ENCODE measurements at regions not wholly inside any gene's neighbourhood (a gene's known extent, or its start where the extent isn't known, plus 50 kb on each side); places are given as distances from the start of the nearest gene placed in this dataset.

DNA sequence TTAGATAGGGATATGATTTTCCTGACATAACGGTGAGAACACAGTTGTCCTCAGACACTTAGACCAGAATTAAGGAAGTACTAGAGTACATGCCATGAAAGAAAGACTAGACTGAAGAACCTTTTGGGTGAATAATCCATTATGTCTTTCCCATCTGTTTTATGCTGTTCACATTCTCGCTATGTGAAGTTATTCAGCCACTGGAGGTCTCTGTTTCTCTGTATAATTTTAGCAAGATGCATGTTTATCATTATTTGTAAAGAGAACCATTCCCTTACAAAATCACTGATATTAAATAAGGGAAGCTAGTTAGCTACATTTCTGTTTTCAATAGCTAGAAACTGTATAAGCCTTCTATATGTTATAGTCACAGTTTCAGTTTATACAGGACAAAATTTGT lies 391.9 kb downstream of the CD109 start:
- TF ChIP-seq, protein P1, sequence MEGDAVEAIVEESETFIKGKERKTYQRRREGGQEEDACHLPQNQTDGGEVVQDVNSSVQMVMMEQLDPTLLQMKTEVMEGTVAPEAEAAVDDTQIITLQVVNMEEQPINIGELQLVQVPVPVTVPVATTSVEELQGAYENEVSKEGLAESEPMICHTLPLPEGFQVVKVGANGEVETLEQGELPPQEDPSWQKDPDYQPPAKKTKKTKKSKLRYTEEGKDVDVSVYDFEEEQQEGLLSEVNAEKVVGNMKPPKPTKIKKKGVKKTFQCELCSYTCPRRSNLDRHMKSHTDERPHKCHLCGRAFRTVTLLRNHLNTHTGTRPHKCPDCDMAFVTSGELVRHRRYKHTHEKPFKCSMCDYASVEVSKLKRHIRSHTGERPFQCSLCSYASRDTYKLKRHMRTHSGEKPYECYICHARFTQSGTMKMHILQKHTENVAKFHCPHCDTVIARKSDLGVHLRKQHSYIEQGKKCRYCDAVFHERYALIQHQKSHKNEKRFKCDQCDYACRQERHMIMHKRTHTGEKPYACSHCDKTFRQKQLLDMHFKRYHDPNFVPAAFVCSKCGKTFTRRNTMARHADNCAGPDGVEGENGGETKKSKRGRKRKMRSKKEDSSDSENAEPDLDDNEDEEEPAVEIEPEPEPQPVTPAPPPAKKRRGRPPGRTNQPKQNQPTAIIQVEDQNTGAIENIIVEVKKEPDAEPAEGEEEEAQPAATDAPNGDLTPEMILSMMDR (IDR thresholded peaks at IDR 0.05; ENCODE audit: insufficient read depth, low read depth, low read length), result peak; percentile 37
- DNase-seq (ENCODE audit: low read depth), result peak; percentile 55
- H3K4me3 ChIP-seq (ENCODE audit: low read depth, low read length), result no peak overlapping the region

DNA sequence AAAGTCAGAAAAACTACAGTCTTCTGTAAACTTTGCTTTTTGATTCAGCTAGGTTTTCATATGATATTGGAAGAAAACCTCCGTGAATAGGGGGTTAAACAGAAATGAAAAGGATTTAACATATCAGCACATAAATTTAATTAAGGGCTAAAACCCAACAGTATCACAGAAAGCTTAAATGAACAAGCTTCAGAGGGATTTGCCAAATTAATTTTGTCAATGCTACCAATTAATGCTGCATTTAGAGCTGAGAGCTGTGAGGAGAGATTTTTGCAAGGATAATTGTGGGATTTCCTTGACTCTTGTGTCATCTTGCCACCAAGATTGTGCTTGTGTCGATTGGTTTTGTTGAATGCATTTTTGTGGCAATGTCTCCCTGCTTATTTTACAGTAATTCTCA lies 379.9 kb downstream of the CD109 start:
- TF ChIP-seq, protein P1 (IDR thresholded peaks at IDR 0.05; ENCODE audit: insufficient read depth, low read depth, low read length), result no peak
- no peak overlapping the region for H3K4me3 ChIP-seq (ENCODE audit: low read depth, low read length)
- DNase-seq (ENCODE audit: low read depth), result no peak

DNA sequence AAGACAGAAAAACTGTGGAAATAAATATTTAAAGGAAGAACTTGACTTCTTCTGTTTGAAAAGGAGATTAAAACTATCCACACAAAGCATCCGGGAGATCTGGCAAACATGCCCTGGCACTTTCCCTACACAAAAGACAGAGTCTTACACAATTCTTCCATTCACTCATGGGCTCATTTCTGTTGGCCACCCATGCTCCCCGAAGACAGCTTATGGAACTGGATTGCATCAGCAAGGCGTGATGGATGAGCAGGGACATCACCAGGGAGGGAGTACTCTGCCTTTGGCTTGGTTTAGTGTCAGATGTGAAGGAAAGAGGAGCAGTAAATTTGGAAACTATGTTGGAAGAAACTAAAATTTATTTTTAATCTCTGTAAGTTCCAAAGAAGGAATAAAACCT lies 379.3 kb downstream of the CD109 start:
- TF ChIP-seq, protein P1 (IDR thresholded peaks at IDR 0.05; ENCODE audit: insufficient read depth, low read depth, low read length), result no peak
- DNase-seq (ENCODE audit: low read depth), result peak; percentile 43
- no peak overlapping the region for H3K4me3 ChIP-seq (ENCODE audit: low read depth, low read length)

DNA sequence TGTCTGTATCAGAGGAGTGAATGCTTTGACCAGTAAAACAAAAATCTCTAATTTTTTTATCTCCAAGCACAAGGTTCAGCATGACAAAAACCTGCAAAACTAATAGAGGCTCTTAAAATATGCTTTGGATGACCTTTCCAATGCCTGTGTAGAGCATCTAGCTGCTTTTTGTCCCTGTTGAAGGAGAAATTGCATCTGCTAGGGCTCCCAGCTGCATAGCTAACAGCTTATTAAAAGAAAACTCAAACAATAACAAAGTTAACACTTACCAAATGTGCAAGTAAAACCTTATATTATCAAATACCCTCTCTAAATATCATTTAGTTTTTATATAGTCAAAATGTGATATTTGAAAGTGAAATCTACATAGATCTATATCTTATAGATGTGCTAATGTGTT lies 378.6 kb downstream of the CD109 start:
- no peak overlapping the region for H3K4me3 ChIP-seq (ENCODE audit: low read depth, low read length)
- TF ChIP-seq, protein P1 (IDR thresholded peaks at IDR 0.05; ENCODE audit: insufficient read depth, low read depth, low read length), result no peak
- no peak for DNase-seq (ENCODE audit: low read depth)

DNA sequence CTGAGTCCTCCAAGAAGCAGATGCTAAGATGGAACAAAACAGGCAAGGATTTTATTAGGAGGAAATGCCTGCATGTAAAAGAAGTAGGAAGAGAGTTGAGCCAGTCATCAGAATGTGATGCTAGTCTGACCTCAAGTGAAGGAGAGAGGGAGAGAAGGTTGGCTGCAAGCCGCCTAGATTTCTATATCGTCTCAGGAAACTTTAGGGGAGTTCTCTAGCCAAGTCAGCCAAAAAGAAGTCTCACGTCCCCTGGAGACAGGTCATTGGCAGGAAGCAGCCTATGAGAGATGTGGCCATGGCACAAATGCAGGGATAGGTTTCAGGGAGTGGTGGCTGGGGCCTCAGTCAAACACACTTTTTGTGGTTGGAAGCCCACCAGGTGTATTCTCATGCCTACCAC lies 378.0 kb downstream of the CD109 start:
- H3K4me3 ChIP-seq (ENCODE audit: low read depth, low read length), result no peak overlapping the region
- TF ChIP-seq, protein P1 (IDR thresholded peaks at IDR 0.05; ENCODE audit: insufficient read depth, low read depth, low read length), result no peak
- DNase-seq (ENCODE audit: low read depth), result peak; percentile 8

DNA sequence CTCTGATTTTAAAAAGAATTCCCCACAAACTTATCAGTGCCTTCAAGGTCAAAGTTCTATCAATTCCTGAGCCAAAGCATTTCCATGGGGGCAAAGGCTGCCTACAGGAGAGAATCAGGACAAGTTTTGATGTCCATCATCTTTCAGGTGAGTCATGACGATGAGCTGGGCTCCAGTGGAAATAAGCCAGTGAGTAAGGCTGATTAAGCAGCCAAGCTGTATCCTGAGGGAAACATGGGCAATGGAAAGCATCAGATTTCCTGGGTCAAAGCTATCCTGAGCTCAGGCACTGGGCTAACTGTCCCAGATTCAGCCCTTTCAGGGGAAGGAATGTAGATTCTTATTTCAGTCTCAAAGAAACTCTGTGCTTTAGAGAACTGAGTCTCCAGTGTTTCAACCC lies 377.4 kb downstream of the CD109 start:
- TF ChIP-seq, protein P1 (IDR thresholded peaks at IDR 0.05; ENCODE audit: insufficient read depth, low read depth, low read length), result no peak
- DNase-seq (ENCODE audit: low read depth), result peak; percentile 20
- no peak overlapping the region for H3K4me3 ChIP-seq (ENCODE audit: low read depth, low read length)

DNA sequence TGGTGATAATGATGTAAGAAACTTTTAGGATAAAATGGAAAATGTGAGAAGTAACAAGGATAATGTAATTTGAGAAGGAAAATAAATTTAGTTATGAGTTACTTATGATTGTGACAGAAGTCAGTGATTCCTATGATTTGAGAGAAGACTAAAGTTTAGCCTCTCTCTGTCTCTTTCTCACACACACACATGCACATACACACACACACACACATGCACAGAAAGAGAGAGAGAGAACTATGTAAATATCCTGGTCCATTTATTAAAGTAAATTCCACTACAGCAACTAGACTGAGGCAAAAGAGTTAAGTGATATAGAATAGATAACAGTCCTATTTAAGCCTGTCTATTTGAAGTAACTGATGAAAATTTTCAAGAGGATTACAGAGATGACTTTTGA lies 375.2 kb downstream of the CD109 start:
- no peak overlapping the region for H3K4me3 ChIP-seq (ENCODE audit: low read depth, low read length)
- DNase-seq (ENCODE audit: low read depth), result peak; percentile 29
- TF ChIP-seq, protein P1 (IDR thresholded peaks at IDR 0.05; ENCODE audit: insufficient read depth, low read depth, low read length), result no peak

Data from fibroblast of villous mesenchyme (primary cell).